ENCODE measurements at regions not wholly inside any gene's neighbourhood (a gene's known extent, or its start where the extent isn't known, plus 50 kb on each side); places are given as distances from the start of the nearest gene placed in this dataset.

DNA sequence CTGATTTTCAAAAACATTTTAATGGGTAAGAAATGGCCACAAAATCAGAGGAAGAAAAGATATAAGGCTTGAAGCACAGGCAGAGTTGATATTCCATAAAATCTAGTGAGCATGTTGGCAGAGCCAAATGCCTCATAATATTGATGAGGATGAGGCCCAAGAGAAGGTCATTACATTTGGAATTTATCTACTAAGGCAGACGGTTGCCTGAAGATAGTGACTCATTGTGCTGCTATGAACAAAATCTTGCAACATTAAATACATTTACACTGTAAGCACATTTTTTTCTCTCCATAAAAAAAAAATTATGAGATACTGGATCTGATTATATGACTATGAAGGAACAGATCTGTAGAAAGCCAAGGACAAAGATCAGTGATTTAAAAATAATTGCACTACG, 881.4 kb upstream of the CHORDC1 start:
- no peaks in the 10 kb centered on the region for H3K9me3 ChIP-seq
- TF ChIP-seq POLR2A (IDR thresholded peaks at IDR 0.05), result no peak
- TF ChIP-seq, protein P1, sequence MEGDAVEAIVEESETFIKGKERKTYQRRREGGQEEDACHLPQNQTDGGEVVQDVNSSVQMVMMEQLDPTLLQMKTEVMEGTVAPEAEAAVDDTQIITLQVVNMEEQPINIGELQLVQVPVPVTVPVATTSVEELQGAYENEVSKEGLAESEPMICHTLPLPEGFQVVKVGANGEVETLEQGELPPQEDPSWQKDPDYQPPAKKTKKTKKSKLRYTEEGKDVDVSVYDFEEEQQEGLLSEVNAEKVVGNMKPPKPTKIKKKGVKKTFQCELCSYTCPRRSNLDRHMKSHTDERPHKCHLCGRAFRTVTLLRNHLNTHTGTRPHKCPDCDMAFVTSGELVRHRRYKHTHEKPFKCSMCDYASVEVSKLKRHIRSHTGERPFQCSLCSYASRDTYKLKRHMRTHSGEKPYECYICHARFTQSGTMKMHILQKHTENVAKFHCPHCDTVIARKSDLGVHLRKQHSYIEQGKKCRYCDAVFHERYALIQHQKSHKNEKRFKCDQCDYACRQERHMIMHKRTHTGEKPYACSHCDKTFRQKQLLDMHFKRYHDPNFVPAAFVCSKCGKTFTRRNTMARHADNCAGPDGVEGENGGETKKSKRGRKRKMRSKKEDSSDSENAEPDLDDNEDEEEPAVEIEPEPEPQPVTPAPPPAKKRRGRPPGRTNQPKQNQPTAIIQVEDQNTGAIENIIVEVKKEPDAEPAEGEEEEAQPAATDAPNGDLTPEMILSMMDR (IDR thresholded peaks at IDR 0.05), result no peak
- DNase-seq, result no peak
- H3K4me1 ChIP-seq, result no peaks in the 10 kb centered on the region
- intact Hi-C loops (cut with DNase I; ENCODE audit: low total_unique reads), result no loop called here
- H3K4me3 ChIP-seq, result no peak overlapping the region
- no peaks in the 10 kb centered on the region for H3K27me3 ChIP-seq
- H3K36me3 ChIP-seq, result no peaks in the 10 kb centered on the region
- no peak overlapping the region for H3K27ac ChIP-seq

DNA sequence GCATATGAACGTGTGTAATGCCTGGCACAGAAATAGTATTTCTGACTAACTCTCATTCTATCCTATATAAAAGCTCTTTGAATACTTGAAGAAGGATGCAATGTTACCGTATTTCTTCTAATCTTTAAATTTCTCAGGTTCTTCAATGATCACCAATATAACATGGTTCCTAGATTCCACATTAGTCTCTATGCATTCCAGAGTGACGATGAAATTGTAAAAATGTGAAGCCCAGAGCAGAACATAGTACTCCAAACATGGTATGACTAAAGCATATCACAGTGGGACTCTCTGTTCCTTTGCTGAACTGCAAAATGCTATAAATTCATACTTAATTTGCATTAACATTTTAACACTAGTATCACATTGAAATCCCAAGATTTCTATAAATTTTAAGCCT, 877.6 kb upstream of the CHORDC1 start:
- no peaks in the 10 kb centered on the region for H3K9me3 ChIP-seq
- no peak for DNase-seq
- TF ChIP-seq, protein P1 (IDR thresholded peaks at IDR 0.05), result no peak
- no peak for TF ChIP-seq POLR2A (IDR thresholded peaks at IDR 0.05)
- H3K36me3 ChIP-seq, result no peaks in the 10 kb centered on the region
- H3K4me3 ChIP-seq, result no peak overlapping the region
- intact Hi-C loops (cut with DNase I; ENCODE audit: low total_unique reads), result no loop called here
- no peak overlapping the region for H3K27ac ChIP-seq
- H3K4me1 ChIP-seq, result no peaks in the 10 kb centered on the region
- H3K27me3 ChIP-seq, result no peaks in the 10 kb centered on the region

DNA sequence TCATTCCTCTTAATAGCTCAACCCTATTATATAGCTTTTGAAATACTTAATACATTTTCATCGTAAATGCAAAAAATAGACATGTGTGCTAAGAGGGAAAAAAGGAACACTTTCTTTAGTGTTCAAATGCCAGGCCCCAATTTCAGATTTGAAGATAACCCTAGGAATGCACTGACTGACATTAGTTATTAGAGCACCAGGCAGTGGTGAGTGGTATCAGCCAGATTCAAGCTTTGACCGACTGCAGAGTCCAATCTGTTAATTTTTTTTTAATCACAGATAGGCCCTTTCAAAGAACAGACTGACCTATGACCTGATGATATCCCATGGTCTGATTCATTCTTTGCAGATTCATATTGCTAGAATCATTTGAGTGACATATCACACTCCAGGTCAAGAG, 874.2 kb upstream of the CHORDC1 start:
- Histone ChIP-seq H3K4me1 (no peaks in the 10 kb centered on the region), H3K27ac (no peak overlapping the region), H3K36me3 (no peaks in the 10 kb centered on the region), H3K4me3 (no peak overlapping the region), H3K9me3 (no peaks in the 10 kb centered on the region), H3K27me3 (no peaks in the 10 kb centered on the region)
- DNase-seq, result no peak
- intact Hi-C loops (cut with DNase I; ENCODE audit: low total_unique reads), result no loop called here
- TF ChIP-seq POLR2A (IDR thresholded peaks at IDR 0.05), result no peak
- TF ChIP-seq, protein P1 (IDR thresholded peaks at IDR 0.05), result no peak

DNA sequence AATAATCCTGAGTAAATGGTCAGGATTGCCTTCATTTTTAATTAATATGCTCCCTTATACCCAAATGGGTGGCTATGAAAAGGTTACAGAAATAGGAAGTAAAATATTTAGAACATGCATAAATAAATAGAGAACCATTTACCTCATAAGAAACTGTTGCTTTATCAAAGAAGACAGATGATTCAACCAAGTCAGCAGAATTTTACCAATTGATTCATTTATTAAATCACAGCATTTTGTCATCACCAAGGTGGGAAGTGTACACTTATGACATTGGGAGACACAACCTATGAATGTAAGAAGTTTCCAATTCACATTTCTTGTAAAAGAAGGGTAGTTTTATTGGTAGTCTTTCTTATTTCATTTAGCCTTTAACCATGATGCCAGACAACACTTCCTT, 870.3 kb upstream of the CHORDC1 start:
- Histone ChIP-seq H3K27me3 (no peaks in the 10 kb centered on the region), H3K27ac (no peak overlapping the region), H3K4me1 (no peaks in the 10 kb centered on the region), H3K4me3 (no peak overlapping the region), H3K36me3 (no peaks in the 10 kb centered on the region), H3K9me3 (no peaks in the 10 kb centered on the region)
- no peak for TF ChIP-seq POLR2A (IDR thresholded peaks at IDR 0.05)
- TF ChIP-seq, protein P1 (IDR thresholded peaks at IDR 0.05), result no peak
- intact Hi-C loops (cut with DNase I; ENCODE audit: low total_unique reads), result no loop called here
- no peak for DNase-seq

DNA sequence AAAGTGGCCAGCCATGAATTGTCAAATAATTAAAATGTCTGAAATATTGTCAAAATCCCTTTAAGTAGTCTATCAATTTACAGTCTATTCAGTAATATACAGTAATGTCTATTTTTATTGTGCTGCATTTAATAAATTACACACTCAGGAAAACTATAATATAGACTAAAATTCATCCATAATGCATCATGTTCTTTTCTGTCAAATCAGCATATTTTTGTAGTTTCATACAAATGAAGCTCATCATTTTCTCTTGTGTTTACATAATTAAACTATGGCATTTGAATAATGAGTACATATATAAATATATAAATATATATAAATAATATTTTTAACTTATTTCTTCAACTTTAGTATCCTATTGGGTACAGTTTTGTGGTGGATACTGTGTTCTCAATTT, 868.7 kb upstream of the CHORDC1 start:
- TF ChIP-seq, protein P1 (IDR thresholded peaks at IDR 0.05), result no peak
- TF ChIP-seq POLR2A (IDR thresholded peaks at IDR 0.05), result no peak
- Histone ChIP-seq H3K4me3 (no peak overlapping the region), H3K27me3 (no peaks in the 10 kb centered on the region), H3K27ac (no peak overlapping the region), H3K36me3 (no peaks in the 10 kb centered on the region), H3K9me3 (no peaks in the 10 kb centered on the region), H3K4me1 (no peaks in the 10 kb centered on the region)
- intact Hi-C loops (cut with DNase I; ENCODE audit: low total_unique reads), result no loop called here
- DNase-seq, result no peak
